Muscle layer of colon (tissue), 2 donors: ENCODE measurements at regions not wholly inside any gene's neighbourhood (a gene's known extent, or its start where the extent isn't known, plus 50 kb on each side); places are given as distances from the start of the nearest gene placed in this dataset.

Source experiments
- H3K27ac ChIP-seq: one replicate; pipeline ENCODE4 v1.7.0; 2013; ENCODE audit warnings: low read depth, mild to moderate bottlenecking, low read length, moderate library complexity
- H3K27me3 ChIP-seq, 2 donors: one replicate each; pipeline ENCODE4 v1.7.0; 2013; ENCODE audit warnings: low read length in 2 of 2, mild to moderate bottlenecking in 2 of 2; ENCODE audit not compliant: insufficient read depth in 2 of 2, control insufficient read depth in 1 of 2
- H3K36me3 ChIP-seq: one replicate; pipeline ENCODE4 v1.7.0; 2013; ENCODE audit warnings: mild to moderate bottlenecking, low read length; ENCODE audit not compliant: insufficient read depth
- H3K4me1 ChIP-seq: one replicate; pipeline ENCODE4 v1.7.0; 2013; ENCODE audit warnings: mild to moderate bottlenecking, low read length; ENCODE audit not compliant: insufficient read depth
- H3K4me3 ChIP-seq, 2 donors: one replicate each; pipeline ENCODE4 v1.7.0; 2013; ENCODE audit warnings: low read length in 2 of 2, low read depth in 1 of 2, mild to moderate bottlenecking in 1 of 2, moderate library complexity in 1 of 2
- H3K9ac ChIP-seq: one replicate; pipeline ENCODE4 v1.7.0; 2013; ENCODE audit warnings: low read length
- H3K9me3 ChIP-seq: one replicate; pipeline ENCODE4 v1.7.0; 2013; ENCODE audit warnings: mild to moderate bottlenecking, low read length
- donor health status: abdominal sarcoma.
- donor health status: Adenocarcinoma of cecum.

DNA sequence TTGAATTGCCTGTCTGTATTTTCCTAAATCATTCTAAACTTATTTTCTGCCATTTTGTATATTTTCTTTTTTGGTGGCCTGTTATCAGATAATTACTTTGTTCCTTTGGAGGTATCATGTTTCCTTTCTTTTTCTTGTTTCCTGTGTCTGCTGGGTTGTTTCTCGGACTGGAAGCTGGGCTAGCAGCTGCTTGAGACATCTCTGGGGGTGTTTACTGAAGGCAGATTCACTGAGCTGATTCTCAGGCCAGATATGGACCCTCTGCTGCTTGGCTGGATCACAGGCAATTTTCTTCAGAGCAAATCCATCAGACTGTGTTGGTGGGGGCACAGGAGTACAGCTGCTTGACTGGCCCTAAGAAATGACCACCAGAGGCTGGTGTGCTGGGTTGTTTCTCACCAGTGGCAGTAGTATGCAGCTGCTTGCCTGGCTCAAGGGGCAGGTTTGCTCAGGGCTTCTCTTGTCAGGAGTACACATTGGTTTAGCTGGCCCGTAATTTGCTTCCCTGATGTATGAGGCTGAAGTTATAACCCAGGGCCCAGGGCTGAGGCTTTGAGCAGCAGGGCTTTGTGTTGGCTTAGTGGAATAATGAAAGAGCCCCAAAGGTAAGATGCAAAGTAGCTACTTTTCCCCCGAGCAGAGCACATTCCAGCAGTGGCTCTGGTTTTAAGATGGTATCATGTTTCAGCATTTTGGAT is 680.6 kb downstream of the TECRL start:
- H3K27me3 ChIP-seq: no peaks in the 10 kb centered on the region
- H3K9ac ChIP-seq: no peak overlapping the region
- H3K4me1 ChIP-seq: no peaks in the 10 kb centered on the region

DNA sequence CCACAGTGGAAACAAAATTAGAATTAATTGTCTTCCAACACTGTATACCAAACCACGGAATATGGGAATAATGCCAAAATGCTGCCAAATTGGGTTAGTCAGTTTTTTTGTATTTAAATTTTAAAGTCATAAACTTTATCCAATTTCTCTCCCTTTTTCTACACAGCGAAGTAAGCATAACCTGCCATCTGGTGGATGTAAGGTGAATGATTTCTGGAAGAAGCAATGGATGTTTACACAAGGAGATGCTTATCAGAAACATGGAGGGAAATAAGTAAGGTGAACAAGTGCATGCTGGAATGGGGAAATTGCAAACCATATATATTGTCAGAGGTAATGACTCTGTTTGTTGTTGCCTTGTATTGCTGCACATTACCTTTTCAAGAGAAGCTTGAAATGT is 691.9 kb downstream of the TECRL start:
- H3K27me3 ChIP-seq: no peaks in the 10 kb centered on the region
- H3K4me1 ChIP-seq: no peaks in the 10 kb centered on the region
- H3K27ac ChIP-seq: no peak overlapping the region

More for the DNA sequence above, 680.6 kb downstream of the TECRL start:
- Histone ChIP-seq H3K4me3 (no peak overlapping the region), H3K27ac (no peak overlapping the region), H3K9me3 (no peaks in the 10 kb centered on the region), H3K36me3 (no peaks in the 10 kb centered on the region)

DNA sequence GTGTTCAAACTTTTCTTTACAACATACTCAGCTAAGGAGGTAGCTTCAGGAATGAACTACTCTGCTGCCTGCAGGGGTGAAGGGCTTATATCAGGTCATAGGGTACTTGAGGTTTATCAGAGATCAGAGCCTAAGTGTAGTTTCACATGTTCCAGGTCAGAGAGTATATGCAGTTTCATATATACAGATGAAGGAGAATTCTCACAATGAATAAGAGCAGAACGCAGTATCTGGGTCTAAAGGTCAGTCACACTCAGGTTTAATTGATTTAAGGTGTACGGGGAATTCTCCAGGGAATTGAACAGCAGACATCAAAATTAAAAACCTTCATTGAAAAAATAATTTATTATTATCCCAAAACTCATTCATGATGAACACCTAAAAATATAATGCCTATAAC is 700.6 kb downstream of the TECRL start:
- Histone ChIP-seq H3K9ac (no peak overlapping the region), H3K4me3 (no peak overlapping the region), H3K27ac (no peak overlapping the region), H3K27me3 (no peaks in the 10 kb centered on the region), H3K4me1 (no peaks in the 10 kb centered on the region), H3K36me3 (no peaks in the 10 kb centered on the region), H3K9me3 (no peaks in the 10 kb centered on the region)

More for the DNA sequence above, 691.9 kb downstream of the TECRL start:
- Histone ChIP-seq H3K9me3 (no peaks in the 10 kb centered on the region), H3K4me3 (no peak overlapping the region), H3K9ac (no peak overlapping the region), H3K36me3 (no peaks in the 10 kb centered on the region)

DNA sequence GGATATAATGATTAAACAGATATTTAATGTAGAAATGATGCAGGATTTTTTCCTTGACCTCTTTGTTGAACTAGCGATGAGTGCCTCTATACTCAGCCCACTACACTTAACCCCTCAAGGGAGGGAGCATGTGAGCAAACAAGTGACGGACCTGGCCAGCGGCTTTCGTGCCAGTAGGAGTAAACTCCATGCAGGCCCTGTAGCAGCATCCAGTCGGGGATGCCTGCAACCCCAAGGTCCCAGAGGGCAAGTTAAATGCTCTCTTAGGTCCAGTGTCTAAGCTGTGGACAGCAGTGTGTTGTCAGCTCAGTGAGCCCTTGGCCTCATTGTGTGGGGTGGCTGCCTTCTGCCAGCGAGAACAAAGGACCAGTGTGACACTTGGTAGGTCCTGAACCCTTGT is 708.7 kb downstream of the TECRL start:
- Histone ChIP-seq H3K9ac (no peak overlapping the region), H3K9me3 (no peaks in the 10 kb centered on the region), H3K27me3 (no peaks in the 10 kb centered on the region), H3K27ac (no peak overlapping the region), H3K4me1 (no peaks in the 10 kb centered on the region), H3K36me3 (no peaks in the 10 kb centered on the region), H3K4me3 (no peak overlapping the region)

DNA sequence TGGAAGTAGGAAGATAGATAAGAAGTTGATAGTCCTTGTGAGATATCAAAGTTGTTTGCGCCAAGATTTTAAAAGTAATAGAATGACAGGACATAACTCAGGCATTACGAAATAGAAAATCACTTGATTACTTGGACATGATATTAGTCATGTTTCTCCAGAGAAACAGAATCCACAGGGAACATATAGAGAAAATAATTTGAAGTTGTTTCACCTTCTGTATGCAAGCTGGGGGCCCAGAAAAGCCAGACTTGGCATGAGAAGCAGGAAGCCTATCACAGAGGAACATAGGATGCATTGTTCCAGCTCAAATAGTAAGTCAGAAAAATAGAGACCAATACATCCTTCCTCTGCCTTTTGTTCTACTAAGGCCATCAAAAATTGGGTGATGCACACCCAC is 715.9 kb downstream of the TECRL start:
- no peaks in the 10 kb centered on the region for H3K9me3 ChIP-seq
- H3K4me3 ChIP-seq: no peak overlapping the region
- no peaks in the 10 kb centered on the region for H3K4me1 ChIP-seq
- H3K27ac ChIP-seq: no peak overlapping the region
- H3K36me3 ChIP-seq: no peaks in the 10 kb centered on the region
- no peak overlapping the region for H3K9ac ChIP-seq
- no peaks in the 10 kb centered on the region for H3K27me3 ChIP-seq

DNA sequence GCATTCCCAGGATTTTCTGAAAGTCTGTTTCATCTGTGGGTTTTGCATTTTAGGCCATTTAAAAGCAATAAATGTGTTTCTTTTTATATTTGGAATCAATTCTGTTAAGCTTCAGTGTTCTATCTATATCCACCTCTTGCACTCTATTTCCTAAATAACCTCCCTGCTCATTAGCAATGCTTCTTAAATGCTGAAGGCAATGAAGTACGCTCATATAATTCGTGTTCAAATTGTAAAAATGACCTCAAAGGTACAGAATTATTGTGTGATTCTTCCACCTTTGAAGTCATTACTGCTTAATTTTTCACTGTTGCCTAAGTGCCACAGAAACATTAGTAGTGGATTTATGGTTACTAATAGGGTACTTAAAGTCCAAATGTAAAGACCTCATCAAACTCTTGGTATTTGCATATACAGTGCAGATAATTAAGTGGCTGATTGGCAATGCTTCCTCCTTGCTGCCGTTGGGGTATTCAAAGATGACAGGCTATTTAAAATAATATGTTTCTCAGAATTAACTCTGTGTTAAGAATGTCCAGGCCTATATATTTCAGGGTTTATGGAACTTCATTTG is 730.8 kb downstream of the TECRL start:
- Histone ChIP-seq H3K27me3 (no peaks in the 10 kb centered on the region), H3K36me3 (no peaks in the 10 kb centered on the region), H3K27ac (no peak overlapping the region), H3K4me1 (no peaks in the 10 kb centered on the region), H3K9ac (no peak overlapping the region), H3K9me3 (no peaks in the 10 kb centered on the region), H3K4me3 (no peak overlapping the region)

DNA sequence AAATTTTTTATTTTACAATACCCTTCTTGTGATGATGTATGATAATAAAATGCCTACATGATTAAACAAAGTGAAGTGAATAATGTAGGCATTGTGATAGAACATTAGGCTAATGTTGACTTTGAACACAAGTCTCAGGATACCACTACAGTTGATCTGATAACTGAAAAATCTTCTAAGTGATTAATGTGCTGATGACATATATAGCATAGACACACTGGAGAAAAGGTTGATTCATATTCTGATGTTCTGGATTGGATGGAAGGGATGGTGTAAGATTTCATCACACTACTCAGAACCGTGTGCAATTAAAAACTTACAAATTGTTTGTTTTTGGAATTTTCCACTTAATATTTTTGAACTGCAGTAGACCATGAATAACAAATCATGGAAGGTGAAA is 738.5 kb downstream of the TECRL start:
- H3K36me3 ChIP-seq: no peaks in the 10 kb centered on the region
- no peak overlapping the region for H3K9ac ChIP-seq
- no peaks in the 10 kb centered on the region for H3K4me1 ChIP-seq
- no peak overlapping the region for H3K27ac ChIP-seq
- H3K27me3 ChIP-seq: no peaks in the 10 kb centered on the region
- no peak overlapping the region for H3K4me3 ChIP-seq
- H3K9me3 ChIP-seq: no peaks in the 10 kb centered on the region

DNA sequence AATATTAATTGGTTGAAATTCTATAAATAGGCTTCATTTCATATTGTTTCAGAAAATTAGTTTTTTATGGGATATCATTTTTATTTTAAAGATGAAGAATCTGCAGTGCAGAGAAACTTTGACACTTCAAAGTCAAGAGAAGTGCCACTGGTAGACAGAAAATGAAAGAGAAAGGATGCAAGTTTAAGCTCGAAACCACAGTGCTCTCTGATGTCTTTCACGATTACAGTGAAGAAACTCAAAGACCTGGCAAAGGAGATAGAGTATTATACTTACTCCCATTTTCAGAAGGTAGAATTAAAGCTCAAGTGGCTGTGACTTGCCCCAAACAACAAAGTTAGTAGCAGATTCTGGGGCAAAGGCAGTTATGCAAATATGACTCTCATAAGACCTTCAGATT is 745.4 kb downstream of the TECRL start:
- Histone ChIP-seq H3K4me1 (no peaks in the 10 kb centered on the region), H3K27ac (no peak overlapping the region), H3K27me3 (no peaks in the 10 kb centered on the region), H3K4me3 (no peak overlapping the region), H3K36me3 (no peaks in the 10 kb centered on the region), H3K9ac (no peak overlapping the region), H3K9me3 (no peaks in the 10 kb centered on the region)

DNA sequence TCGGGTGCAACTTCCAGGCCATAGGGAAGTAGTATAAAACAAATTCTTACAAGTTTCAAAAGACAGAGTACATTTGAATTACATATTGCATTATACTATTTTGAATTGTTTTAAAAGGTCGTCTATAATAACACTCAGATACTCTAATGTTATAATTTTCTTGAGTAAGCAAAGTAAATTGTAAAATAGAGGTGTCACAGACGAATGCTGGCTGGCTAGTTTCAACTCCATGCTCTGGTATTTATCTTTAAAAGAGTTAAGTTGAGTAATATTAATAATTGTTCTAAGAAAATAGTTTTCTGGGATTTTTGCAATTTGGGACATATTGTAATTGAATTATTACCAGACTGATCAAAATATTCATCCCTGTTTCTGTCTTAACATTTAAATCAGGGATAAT is 764.9 kb downstream of the TECRL start:
- Histone ChIP-seq H3K9me3 (no peaks in the 10 kb centered on the region), H3K27ac (no peak overlapping the region), H3K4me1 (no peaks in the 10 kb centered on the region), H3K36me3 (no peaks in the 10 kb centered on the region), H3K4me3 (no peak overlapping the region), H3K27me3 (no peaks in the 10 kb centered on the region), H3K9ac (no peak overlapping the region)

DNA sequence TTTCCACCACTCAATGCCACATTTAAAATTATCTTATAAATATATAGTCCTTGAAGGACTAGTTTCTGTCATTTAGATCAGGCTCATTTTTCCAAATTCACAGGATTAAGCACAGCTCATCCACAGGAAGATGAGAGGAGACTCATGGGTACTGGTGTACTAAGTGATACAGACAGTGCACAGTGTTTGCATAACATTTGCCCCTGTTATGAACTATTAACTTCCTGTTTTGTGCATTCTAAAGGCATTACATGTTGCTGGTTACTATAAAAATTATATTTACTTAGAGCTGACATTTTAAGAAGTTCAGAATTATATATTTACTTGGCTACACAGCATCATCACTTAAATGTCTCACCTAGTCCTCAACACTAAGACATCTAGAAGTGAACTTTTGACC is 772.0 kb downstream of the TECRL start:
- Histone ChIP-seq H3K4me3 (no peak overlapping the region), H3K36me3 (no peaks in the 10 kb centered on the region), H3K27me3 (no peaks in the 10 kb centered on the region), H3K4me1 (no peaks in the 10 kb centered on the region), H3K9me3 (no peaks in the 10 kb centered on the region), H3K27ac (no peak overlapping the region), H3K9ac (no peak overlapping the region)

DNA sequence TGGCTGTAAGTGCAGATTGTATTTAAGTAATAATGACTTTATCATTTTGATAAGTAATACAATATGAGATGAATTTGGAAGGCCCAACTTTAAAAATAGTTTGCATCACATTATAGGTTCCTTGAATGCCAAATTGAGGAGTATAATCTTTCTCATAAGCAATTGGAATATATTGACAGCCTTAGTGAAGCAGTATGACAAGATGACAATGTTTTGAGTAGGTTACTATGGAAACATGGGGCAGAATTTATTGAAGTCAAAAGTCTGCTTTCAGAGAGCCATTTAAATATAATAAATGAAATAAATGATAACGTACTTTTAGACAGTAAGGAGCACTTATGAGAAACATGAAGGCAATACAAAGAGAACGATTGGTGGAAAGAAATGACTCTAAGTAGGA is 776.4 kb downstream of the TECRL start:
- Histone ChIP-seq H3K9me3 (no peaks in the 10 kb centered on the region), H3K4me3 (no peak overlapping the region), H3K27me3 (no peaks in the 10 kb centered on the region), H3K36me3 (no peaks in the 10 kb centered on the region), H3K4me1 (no peaks in the 10 kb centered on the region), H3K27ac (no peak overlapping the region), H3K9ac (no peak overlapping the region)

DNA sequence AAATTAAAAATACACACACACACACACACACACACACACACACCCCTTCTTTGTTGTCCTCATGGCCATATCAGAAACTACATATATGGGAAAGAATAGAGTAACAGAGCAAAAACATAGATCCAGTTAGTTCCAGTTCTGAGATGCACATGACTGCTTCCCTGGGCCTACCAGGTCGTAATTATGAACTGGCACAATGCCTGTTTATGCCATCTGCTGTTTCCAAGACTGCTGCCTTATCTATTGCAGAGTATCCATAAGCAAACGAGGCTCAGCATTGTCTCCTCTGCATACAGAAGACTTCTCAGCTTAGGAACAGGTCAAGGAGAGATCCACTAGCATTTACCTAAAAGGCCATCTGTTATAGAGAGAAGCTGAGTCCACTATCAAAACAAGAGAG is 789.0 kb downstream of the TECRL start:
- Histone ChIP-seq H3K9ac (no peak overlapping the region), H3K36me3 (no peaks in the 10 kb centered on the region), H3K4me1 (no peaks in the 10 kb centered on the region), H3K27ac (no peak overlapping the region), H3K27me3 (no peaks in the 10 kb centered on the region), H3K9me3 (no peaks in the 10 kb centered on the region), H3K4me3 (no peak overlapping the region)
